K562 (cell line): ENCODE measurements at regions not wholly inside any gene's neighbourhood (a gene's known extent, or its start where the extent isn't known, plus 50 kb on each side); places are given as distances from the start of the nearest gene placed in this dataset.

ENCODE experiments used
- ASH1L ChIP-seq: fragments of 450-650 bp; IDR thresholded peaks from 2 replicates; pipeline ENCODE4 v1.6.1; 2018; ENCODE audit warnings: borderline replicate concordance, mild to moderate bottlenecking, low read depth; ENCODE audit not compliant: partially characterized antibody
- CC2D1A ChIP-seq: fragments of 450-650 bp; IDR thresholded peaks from 2 replicates; pipeline ENCODE4 v1.6.1; 2017; ENCODE audit warnings: mild to moderate bottlenecking
- RAD51 ChIP-seq: fragments of 450-650 bp; IDR thresholded peaks from 2 replicates; pipeline ENCODE4 v1.7.1; 2016; ENCODE audit warnings: low read depth, mild to moderate bottlenecking, borderline replicate concordance
- RHOXF2B ChIP-seq: fragments of 250-450 bp; sonication (Bioruptor Pico); conservative IDR thresholded peaks from 2 replicates; pipeline ENCODE4 v1.5.1; 2021
- TEAD2 ChIP-seq: fragments of 450-650 bp; IDR thresholded peaks from 2 replicates; pipeline ENCODE4 v1.6.1; 2016; ENCODE audit warnings: missing genetic modification characterization, control low read depth, missing compliant biosample characterization
- ZNF121 ChIP-seq: sonication (generic); formaldehyde crosslinking; conservative IDR thresholded peaks from 2 replicates; pipeline ENCODE4 v1.8.0; 2022; ENCODE audit warnings: missing genetic modification reagents
- ZNF124 ChIP-seq: sonication (generic); formaldehyde crosslinking; IDR thresholded peaks from 2 replicates; pipeline ENCODE4 v1.8.1; 2022; ENCODE audit warnings: missing genetic modification reagents
- TF ChIP-seq, protein P1 (sequence below): fragments of 250-450 bp; sonication (Bioruptor Pico); IDR thresholded peaks from 2 replicates; pipeline ENCODE4 v1.4.0; 2020; ENCODE audit warnings: mild to moderate bottlenecking, moderate library complexity
- TF ChIP-seq, protein P2 (sequence below), 2 experiments: fragments of 200-800 bp in 1 of 2; sonication (Bioruptor generic) in 1 of 2; sonication (generic) in 1 of 2; formaldehyde crosslinking in 1 of 2; IDR thresholded peaks in 1 of 2; conservative IDR thresholded peaks in 1 of 2; 2 replicates each; pipeline versions ENCODE4 v1.5.0 to v1.6.1; 2016 to 2020; ENCODE audit warnings: missing compliant biosample characterization in 1 of 2, missing genetic modification characterization in 1 of 2, missing genetic modification reagents in 1 of 2

DNA sequence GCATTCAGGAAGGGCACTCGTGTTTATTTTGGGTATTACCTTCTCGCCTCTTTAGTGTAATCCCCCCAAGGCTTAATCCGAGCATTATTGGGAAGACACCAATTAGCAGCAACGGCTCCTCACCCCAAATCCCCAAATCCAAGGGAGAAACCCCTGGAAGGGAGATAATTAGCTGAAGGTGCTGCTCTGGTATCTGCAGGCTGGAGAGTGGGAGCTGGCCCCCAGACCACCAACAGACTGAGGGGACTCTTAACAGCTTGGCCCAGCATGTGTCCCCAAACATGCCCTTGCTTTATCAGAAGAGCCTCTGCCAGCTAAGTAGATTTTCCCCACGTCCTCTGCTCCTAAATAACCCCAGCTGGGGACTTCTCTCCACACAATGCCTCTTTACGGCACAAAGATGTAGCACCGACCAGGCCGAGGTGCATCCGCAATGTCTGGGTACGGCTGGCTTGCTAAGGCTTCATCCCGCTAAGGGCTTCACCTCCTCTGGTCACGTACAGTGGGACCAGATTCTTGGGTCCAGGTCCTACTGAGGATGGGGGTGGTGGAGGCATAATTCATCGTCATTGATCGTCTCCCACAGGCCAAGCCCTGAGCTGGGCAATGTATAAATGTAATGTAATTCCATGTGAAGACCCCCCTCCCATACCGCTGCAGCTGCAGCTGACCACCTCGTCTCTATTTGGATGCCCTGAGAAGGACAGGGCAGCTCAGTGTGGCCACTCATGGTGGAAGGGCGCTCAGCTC lies 123.7 kb upstream of the GSC start (continued):
- TF ChIP-seq ZNF124 (no peak), TEAD2 (tag) (no peak), RAD51 (no peak), ZNF121 (CRISPR knock-in tag) (no peak), CC2D1A (no peak), RHOXF2B (CRISPR knock-in tag) (no peak), ASH1L (no peak)
- TF ChIP-seq, protein P1, sequence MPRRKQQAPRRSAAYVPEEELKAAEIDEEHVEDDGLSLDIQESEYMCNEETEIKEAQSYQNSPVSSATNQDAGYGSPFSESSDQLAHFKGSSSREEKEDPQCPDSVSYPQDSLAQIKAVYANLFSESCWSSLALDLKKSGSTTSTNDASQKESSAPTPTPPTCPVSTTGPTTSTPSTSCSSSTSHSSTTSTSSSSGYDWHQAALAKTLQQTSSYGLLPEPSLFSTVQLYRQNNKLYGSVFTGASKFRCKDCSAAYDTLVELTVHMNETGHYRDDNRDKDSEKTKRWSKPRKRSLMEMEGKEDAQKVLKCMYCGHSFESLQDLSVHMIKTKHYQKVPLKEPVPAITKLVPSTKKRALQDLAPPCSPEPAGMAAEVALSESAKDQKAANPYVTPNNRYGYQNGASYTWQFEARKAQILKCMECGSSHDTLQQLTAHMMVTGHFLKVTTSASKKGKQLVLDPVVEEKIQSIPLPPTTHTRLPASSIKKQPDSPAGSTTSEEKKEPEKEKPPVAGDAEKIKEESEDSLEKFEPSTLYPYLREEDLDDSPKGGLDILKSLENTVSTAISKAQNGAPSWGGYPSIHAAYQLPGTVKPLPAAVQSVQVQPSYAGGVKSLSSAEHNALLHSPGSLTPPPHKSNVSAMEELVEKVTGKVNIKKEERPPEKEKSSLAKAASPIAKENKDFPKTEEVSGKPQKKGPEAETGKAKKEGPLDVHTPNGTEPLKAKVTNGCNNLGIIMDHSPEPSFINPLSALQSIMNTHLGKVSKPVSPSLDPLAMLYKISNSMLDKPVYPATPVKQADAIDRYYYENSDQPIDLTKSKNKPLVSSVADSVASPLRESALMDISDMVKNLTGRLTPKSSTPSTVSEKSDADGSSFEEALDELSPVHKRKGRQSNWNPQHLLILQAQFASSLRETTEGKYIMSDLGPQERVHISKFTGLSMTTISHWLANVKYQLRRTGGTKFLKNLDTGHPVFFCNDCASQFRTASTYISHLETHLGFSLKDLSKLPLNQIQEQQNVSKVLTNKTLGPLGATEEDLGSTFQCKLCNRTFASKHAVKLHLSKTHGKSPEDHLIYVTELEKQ (CRISPR knock-in tag), result no peak
- TF ChIP-seq, protein P2, sequence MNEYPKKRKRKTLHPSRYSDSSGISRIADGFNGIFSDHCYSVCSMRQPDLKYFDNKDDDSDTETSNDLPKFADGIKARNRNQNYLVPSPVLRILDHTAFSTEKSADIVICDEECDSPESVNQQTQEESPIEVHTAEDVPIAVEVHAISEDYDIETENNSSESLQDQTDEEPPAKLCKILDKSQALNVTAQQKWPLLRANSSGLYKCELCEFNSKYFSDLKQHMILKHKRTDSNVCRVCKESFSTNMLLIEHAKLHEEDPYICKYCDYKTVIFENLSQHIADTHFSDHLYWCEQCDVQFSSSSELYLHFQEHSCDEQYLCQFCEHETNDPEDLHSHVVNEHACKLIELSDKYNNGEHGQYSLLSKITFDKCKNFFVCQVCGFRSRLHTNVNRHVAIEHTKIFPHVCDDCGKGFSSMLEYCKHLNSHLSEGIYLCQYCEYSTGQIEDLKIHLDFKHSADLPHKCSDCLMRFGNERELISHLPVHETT (CRISPR knock-in tag; conservative IDR thresholded peaks at IDR 0.05 in 1 of 2, IDR thresholded peaks at IDR 0.05 in 1 of 2), result no peak
